GM12872 (cell line): ENCODE measurements at regions not wholly inside any gene's neighbourhood (a gene's known extent, or its start where the extent isn't known, plus 50 kb on each side); places are given as distances from the start of the nearest gene placed in this dataset.

Experiments used
- CTCF ChIP-seq: IDR thresholded peaks from 3 replicates; pipeline ENCODE4 v1.5.1; 2011; ENCODE audit warnings: low read depth, mild to moderate bottlenecking, low read length, moderate library complexity; ENCODE audit not compliant: insufficient read depth

- TF ChIP-seq CTCF = no peak
Measured at GRCh38 chr3:182364723-182365650, 428.3 kb upstream of the ATP11B start.

GRCh38 chr3:182366746-182367145, 426.6 kb upstream of the ATP11B start:
- TF ChIP-seq CTCF = no peak

GRCh38 chr3:182369861-182370260, 423.4 kb upstream of the ATP11B start:
- no peak for TF ChIP-seq CTCF

- TF ChIP-seq CTCF = no peak
Measured at GRCh38 chr3:182370949-182371348, 422.4 kb upstream of the ATP11B start.

- no peak for TF ChIP-seq CTCF
Measured at GRCh38 chr3:182375916-182376315, 417.4 kb upstream of the ATP11B start.

GRCh38 chr3:182382112-182382857, 411.0 kb upstream of the ATP11B start:
- no peak for TF ChIP-seq CTCF

- TF ChIP-seq CTCF = no peak
Measured at GRCh38 chr3:182384221-182384620, 409.1 kb upstream of the ATP11B start.
